ENCODE measurements at regions not wholly inside any gene's neighbourhood (a gene's known extent, or its start where the extent isn't known, plus 50 kb on each side); places are given as distances from the start of the nearest gene placed in this dataset.

DNA sequence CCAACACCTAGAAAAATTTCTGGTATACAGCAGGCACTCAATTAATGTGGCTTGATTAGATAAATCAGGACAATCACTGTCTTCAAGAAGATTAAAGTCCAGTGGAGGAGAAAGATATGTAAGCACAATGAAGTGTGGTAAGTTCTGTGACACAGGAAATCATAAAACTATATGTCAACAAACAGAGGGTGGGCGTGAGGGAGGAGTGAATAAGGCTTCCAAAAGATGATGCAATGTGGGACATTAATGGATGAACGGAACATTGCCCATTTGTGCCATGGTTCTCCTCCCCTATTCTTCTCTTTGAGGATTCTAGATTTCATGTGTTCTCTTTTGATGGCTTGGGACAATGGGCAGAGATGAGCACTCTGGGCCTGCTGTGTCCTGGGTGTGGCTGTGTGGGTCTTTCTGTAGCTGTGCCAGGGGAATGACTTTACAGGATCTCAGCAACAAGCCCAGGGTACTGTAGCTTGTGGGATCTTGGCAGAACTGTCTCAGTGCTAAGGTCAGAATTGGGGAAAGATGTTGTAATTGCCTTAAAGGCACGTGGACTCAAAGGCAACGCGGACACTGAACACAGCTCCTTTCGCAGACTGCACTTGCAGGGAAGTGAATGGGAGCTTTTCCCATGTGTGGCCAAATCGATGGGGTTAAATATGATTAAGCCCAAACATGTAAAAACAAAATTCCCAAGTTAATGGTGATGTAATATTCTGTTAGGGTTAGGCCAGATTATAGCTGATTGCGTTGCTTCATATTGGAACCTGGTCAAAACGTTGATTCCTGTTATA lies 366.9 kb downstream of the TGFB2 start:
- Histone ChIP-seq H3K27me3 (no peaks in the 10 kb centered on the region), H3K27ac (no peak overlapping the region), H3K36me3 (no peaks in the 10 kb centered on the region), H3K9me3 (no peaks in the 10 kb centered on the region), H3K4me1 (no peaks in the 10 kb centered on the region), H3K4me3 (no peak overlapping the region)
- WGBS, 2 donors: 75 to 85% methylated on average over 9 of the region's 9 CpGs
- DNase-seq (no peak), FAIRE-seq (no peak), ATAC-seq (peak in 2 of 4 donors; percentile 32 to 65)
- intact Hi-C loops (cut with DNase I): no loop called here
- TF ChIP-seq, protein P1, sequence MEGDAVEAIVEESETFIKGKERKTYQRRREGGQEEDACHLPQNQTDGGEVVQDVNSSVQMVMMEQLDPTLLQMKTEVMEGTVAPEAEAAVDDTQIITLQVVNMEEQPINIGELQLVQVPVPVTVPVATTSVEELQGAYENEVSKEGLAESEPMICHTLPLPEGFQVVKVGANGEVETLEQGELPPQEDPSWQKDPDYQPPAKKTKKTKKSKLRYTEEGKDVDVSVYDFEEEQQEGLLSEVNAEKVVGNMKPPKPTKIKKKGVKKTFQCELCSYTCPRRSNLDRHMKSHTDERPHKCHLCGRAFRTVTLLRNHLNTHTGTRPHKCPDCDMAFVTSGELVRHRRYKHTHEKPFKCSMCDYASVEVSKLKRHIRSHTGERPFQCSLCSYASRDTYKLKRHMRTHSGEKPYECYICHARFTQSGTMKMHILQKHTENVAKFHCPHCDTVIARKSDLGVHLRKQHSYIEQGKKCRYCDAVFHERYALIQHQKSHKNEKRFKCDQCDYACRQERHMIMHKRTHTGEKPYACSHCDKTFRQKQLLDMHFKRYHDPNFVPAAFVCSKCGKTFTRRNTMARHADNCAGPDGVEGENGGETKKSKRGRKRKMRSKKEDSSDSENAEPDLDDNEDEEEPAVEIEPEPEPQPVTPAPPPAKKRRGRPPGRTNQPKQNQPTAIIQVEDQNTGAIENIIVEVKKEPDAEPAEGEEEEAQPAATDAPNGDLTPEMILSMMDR (IDR thresholded peaks at IDR 0.05): no peak

DNA sequence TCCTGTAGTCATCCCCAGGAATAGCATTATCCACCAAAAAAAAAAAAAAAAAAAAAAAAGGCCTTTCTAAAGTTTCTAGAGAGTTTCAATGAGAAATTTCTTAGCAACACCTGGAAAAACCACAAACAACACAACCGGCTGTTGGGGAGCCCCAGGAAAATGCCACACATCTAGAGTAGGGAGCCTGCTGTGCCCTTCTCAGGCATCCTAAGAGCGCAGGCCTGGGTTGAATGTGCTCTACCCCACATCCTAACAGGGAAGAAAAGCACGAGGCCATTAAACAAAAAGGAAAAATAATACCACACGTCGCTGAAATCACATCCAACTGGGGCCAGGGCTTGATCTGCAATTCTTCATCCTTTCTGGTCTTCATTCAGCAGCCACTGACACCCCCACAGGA lies 367.5 kb downstream of the TGFB2 start:
- no peak overlapping the region for H3K27ac ChIP-seq
- H3K27me3 ChIP-seq: no peaks in the 10 kb centered on the region
- DNase-seq (no peak), ATAC-seq (no peak), FAIRE-seq (no peak)
- no peaks in the 10 kb centered on the region for H3K9me3 ChIP-seq
- H3K4me3 ChIP-seq: no peak overlapping the region
- intact Hi-C loops (cut with DNase I): no loop called here
- H3K4me1 ChIP-seq: no peaks in the 10 kb centered on the region
- WGBS, 2 donors: 83 to 91% methylated on average over 5 of the region's 5 CpGs
- H3K36me3 ChIP-seq: no peaks in the 10 kb centered on the region
- TF ChIP-seq, protein P1 (IDR thresholded peaks at IDR 0.05): no peak

DNA sequence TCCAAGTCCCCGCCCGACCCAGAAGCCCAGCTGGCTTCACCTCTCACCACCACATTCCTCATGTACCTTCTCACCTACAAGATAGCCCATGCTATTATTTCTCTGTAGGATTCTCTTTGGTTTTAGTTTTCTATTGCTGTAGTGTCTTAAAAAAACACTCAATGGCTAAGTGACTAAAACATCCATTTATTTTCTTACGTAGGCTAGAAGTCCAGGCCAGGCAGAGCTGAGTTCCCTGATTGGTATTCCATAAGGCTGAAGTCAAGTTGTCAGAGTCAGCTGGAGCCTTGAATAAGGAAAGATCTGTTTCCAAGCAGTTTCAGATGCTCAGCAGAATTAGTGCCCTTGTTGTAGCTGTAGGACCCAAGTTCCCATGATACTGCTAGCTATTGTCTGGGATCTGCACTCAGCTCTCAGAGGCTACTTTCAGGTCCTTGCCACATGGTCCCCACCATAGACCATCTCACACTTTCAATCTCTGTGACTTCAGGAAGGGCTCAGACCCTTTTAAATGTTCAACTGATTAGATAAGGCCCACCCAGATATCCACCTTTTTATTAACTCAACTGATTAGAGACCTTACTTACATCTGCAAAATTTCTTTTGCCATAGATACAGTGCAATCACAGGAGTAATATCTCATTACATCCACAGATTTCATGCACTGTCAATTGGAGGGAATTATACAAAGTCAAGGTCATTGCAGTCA lies 371.0 kb downstream of the TGFB2 start:
- intact Hi-C loops (cut with DNase I): no loop called here
- Histone ChIP-seq H3K9me3 (no peaks in the 10 kb centered on the region), H3K27me3 (no peaks in the 10 kb centered on the region), H3K36me3 (no peaks in the 10 kb centered on the region), H3K27ac (no peak overlapping the region), H3K4me3 (no peak overlapping the region), H3K4me1 (no peaks in the 10 kb centered on the region)
- ATAC-seq (no peak), DNase-seq (no peak), FAIRE-seq (no peak)
- TF ChIP-seq, protein P1 (IDR thresholded peaks at IDR 0.05): no peak
- 91 to 97% methylated on average over 3 of the region's 3 CpGs for WGBS, 2 donors

GRCh38 chr1:218717575-218717974 lies 372.4 kb downstream of the TGFB2 start:
- TF ChIP-seq, protein P1 (IDR thresholded peaks at IDR 0.05): no peak
- no peaks in the 10 kb centered on the region for H3K27me3 ChIP-seq
- no peaks in the 10 kb centered on the region for H3K9me3 ChIP-seq
- no peak overlapping the region for H3K27ac ChIP-seq
- H3K4me1 ChIP-seq: no peaks in the 10 kb centered on the region
- intact Hi-C loops (cut with DNase I): no loop called here
- DNase-seq: no peak
- no peak for ATAC-seq
- WGBS, 2 donors: 2 to 5% methylated on average over 1 of the region's 1 CpG
- no peak overlapping the region for H3K4me3 ChIP-seq
- no peak for FAIRE-seq
- H3K36me3 ChIP-seq: no peaks in the 10 kb centered on the region

- Histone ChIP-seq H3K27me3 (no peaks in the 10 kb centered on the region), H3K4me1 (no peaks in the 10 kb centered on the region), H3K4me3 (no peak overlapping the region), H3K36me3 (no peaks in the 10 kb centered on the region), H3K27ac (no peak overlapping the region), H3K9me3 (no peaks in the 10 kb centered on the region)
- WGBS, 2 donors: 73 to 82% methylated on average over 3 of the region's 3 CpGs
- TF ChIP-seq, protein P1 (IDR thresholded peaks at IDR 0.05): no peak
- DNase-seq (no peak), ATAC-seq (no peak), FAIRE-seq (no peak)
- intact Hi-C loops (cut with DNase I): no loop called here
These were observed 373.1 kb downstream of the TGFB2 start for GRCh38 chr1:218718206-218718605.

All from pancreas (tissue), 10 donors.